GM21367 (cell line): ENCODE measurements at regions not wholly inside any gene's neighbourhood (a gene's known extent, or its start where the extent isn't known, plus 50 kb on each side); places are given as distances from the start of the nearest gene placed in this dataset.

Experiments
- ATAC-seq: cut with Tn5 transposase; IDR thresholded peaks from one replicate; pipeline ENCODE4 v1.9.1; 2021; ENCODE audit not compliant: unreplicated experiment

DNA sequence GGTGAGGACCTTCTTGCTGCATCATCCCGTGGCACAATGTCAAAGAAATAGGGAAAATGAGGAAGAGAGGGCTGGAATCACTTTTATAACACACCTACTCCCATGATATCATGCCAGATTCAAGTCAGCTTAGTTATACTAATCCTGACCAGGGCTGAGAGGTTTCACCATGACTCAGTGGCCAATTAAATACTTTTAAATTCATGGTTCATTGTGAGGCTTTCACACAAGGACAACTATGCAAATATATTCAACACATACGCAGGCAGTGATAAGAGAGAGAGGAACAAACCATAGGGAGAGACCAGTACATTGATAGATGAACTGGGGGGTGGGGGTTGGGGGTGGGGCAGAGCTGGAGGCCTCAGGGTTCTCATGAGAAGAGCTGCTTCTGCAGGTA lies 313.1 kb downstream of the LRFN2 start:
- no peak for ATAC-seq

DNA sequence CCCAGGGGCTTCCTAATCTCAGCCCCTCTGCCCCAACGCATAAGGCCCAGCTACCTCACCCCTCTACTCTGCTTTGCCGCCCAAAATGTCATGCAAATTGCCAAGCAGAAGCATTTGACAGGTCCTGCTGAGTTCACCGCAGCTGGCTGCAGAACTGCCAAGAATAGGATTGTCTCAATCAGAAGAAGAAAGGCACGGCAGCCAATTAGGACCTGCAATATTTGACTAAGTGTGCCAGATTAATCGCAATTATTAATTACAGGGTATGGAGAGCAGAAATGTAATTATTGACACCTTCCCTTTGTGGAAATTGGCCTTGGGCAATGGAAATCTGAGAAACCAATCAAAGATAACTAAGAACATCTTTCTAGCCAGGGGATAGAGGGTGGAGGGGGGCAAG lies 318.6 kb downstream of the LRFN2 start:
- ATAC-seq: no peak

DNA sequence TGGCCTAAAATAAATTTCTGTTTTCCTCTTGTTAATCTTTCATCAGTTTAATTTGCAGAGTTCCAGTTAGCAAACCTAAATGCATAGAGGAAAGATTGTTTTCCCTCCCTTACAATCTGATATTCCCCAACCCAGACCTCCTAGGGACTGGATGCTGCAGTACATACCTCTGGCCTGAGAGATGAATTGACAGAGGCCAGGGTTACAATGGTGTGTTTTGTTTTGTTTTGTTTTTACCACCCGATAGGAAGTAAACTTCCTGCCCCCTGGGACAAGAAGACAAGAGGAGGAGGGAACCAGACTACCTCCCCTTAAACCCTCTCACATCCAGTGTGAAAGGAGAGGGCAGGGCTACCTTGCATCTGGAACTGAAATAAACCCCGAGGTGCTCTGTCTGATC lies 319.0 kb downstream of the LRFN2 start:
- no peak for ATAC-seq

DNA sequence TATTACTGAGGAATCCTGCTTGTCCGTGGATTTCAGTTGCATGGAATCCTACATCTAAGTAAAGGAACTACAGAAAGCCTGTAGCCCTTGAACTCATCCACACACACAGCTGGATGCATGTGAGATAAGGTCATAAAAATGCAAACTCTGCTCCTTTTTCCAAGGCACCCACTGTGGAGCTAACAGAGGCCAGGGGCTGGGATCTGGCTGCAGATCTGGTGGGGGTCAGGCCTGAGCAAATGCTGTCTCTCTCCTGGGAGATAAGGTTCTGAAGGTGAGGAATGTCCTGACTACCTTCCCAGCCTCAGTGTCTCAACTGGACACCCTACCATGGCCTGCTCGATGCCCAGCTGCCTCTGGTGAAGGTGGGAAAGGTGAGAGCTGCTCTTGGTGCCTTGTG lies 321.5 kb downstream of the LRFN2 start:
- ATAC-seq: no peak

DNA sequence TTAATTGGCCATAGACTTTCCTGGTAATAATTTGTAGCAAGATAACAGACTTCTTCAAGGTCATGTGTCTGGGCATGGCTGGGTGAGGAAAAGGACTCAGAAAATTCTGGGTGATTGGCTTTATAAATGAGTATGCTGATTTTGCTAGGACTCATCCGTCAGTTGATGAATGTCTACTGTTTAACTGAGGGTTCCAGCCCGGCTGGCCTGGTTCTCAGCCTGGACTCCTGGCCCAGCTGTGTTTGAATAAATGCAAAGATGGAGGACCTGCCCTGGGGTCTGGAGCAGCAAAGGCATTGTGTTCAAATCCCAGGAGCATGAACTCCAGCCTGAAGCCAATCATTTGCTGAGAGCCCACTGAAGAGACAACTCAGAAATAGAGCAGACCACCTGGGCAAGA lies 323.2 kb downstream of the LRFN2 start:
- ATAC-seq: no peak

DNA sequence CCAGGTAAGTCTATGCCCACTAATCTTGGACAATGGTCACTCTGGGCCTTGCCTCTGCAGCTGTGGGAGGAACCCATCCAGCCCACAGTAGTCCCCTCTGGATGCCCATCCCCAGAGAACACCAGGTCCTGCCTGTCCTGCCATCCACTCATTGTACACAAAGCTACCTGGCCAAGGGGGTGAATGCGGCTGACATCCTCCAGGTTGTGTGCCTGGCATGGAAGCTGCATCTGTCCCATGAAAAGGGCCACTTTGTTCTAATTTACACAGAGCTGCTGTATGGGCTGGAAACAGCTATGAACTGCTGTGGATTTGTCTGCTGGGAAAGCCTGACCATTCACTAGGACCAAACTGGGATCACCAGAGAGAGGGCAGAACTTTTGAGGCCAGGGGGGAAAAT lies 324.8 kb downstream of the LRFN2 start:
- no peak for ATAC-seq

DNA sequence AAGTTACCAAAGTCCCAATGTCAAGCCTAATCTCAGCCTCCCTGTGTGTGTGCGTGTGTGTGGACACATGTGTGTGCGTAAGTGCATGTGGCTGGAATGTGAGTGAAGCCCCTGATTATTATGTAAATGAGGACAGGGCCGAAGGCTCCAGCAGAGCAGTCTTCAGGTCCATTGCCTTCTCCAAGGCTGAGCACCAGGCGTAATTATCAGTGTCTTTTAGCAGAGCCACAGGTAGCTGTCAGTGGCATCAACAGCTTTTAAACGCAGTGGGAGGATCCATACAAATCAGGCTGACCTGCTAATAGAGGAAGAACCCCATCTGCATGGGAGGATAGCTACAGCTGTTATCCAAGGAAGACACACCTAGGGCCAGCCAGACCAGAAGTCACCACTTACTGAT lies 324.3 kb upstream of the MOCS1 start:
- ATAC-seq: no peak

DNA sequence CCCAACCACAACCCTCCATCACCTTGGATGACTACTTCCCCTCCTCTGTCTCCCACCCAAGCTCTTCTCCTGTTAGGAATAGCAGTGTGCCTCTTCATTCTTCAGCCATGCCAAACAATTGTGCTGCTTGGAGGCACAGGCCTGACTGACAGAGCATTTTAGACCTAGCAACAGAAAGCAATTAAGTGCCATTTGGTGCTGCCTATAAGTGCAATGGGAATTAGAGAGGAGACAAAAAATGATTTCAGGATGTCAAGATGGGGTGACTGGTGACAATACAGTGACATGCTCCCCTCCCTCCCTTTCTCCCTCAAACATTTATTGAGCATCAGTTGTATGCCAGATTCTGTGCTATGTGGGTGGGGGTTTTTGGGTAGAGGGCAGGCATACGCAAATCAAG lies 322.6 kb upstream of the MOCS1 start:
- no peak for ATAC-seq

DNA sequence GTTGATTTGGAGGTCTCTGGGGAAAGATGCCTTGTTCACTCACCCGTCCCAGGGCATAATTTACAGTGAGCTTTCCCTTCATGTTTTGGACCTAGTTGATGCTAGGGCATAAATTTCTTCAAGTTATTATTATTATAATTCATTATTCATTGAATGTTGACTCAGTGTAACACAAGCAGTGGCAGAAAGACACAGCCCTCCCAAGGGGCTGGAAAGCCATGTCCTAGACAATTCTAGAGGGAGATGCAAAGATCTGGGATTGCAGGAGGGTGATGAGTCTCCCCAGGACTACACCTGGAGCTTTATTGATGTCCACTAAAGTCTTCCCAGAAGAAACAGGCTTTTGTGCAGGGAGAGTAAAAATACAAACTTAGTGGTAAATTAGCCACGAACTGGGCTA lies 322.0 kb upstream of the MOCS1 start:
- no peak for ATAC-seq

DNA sequence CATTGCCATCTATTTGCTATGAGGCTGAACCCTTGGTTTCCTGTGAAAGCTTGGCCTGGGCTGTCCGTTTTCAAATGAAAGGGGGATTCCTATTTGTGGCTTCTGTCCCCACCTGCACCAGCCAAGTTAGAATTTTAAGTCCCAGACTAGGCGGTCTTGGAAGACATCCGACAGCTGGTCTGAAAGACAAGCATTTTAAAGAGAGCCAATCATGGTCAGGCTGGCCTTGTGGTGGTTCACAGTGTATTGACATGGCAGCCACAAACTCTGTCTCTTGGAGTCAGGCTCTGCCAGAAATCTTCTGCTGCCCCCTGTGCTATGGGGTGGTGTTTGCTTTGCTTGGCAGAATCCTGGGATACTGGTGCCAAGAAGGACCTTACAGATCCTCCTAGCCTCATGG lies 319.2 kb upstream of the MOCS1 start:
- no peak for ATAC-seq

DNA sequence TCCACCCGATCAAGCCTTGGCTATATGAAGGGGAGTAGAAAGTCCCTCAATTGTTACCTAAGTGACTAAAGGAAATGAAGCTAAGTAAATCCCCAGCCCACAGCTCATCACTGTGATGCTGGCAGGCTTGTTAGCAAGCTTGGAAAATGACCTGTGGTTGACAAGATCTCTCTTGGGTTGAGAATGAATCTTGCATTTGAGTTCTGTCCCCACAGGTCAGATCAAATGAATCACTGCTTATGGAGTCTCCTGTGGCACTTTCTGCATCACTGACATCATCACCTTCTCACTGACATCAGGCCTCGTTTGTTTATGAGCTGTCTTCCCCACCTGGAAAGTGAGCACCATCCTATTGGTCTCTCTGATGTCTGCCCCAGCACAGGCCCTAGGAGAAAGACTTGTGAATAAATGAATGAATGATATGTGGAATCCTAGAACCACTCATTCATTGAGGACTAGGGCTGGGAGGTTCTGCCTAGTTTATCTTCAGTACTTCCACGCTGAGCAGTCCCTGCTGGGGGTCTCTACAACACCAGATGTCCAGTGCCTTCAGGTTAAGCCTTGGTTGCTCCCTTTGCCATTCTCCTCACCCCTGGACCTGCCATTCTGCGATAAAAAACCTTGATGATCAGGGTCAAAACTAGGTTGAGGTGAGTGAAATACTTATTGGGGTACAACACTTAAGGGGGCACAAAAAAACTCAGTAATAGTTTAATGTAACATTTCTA lies 318.4 kb upstream of the MOCS1 start:
- no peak for ATAC-seq

DNA sequence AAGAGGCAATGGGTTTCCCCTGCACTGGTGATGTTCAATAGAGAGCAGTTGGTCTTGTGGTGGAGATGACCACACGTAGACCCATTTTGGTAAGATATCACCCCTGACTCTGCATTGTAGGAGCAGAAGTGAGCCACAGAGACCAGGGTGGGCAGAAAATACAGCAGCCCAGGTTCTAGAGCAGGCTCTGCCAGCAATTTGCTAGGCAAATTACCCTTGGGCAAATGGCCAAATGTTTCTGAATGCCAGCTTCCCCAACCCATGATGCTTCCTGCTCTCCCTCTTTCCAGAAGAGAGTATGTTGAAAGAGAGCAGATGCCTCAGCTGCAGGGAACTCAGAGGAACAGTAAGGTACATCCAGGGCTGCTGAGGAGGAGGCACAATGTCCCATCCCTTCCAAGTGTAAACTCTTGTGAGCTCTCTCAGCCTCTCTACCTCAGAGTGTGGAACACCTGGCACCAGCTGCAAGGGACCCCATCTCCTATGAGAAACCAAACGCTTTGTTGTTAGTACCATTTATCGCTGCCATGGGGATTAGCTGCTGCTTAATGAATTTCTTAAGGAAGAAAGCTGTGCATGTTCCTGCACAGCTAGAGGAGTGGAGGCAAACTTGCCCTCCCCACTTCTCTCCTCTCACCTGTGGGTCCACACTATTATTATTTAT lies 317.5 kb upstream of the MOCS1 start:
- no peak for ATAC-seq

DNA sequence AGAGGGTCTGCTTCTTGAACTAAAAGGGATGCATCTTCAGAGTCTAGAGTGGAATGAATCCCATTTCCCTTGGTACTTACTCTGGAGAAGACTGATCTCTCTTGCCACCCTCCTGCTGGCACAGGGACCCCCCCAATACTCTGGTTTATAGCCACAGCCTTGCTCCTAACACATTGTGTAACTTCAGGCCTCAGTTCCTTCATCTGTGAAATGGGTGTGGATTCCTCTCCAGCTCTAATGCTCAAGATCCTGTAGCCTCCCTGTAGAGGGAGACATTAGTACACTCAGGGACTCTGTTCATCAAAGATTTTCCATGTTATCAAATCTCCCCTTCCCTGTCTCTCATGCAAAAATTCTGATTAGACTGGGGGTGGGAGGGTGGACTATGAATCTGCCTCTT lies 315.7 kb upstream of the MOCS1 start:
- no peak for ATAC-seq

DNA sequence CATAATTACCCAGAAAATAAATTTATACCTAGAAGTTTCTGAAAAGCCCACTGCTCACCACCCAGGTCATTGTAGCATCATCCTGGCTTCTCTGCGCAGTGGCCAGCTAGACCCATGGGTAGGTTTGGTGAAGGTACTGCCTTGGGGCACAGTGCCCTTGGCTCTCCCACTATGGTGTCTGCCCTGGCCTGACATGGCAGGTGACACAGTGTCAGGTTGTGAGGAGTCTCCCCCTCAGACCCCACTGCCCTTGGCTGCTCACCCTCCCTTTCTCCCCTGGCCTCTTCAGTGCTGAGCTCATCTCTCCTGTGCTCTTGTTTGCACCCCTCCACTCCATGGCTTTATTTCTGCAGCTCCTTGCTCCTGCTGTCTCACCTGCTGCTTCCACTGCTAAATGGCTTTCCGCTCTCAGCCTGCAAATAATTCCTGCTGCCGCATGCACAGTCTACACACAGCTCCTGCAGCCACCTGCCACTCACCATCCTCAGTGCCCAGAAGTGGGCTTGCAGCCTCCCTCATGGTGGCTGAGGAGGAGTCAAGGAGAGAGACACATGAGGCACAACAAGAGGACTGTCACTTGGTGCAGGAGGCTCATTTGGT lies 313.4 kb upstream of the MOCS1 start:
- no peak for ATAC-seq

DNA sequence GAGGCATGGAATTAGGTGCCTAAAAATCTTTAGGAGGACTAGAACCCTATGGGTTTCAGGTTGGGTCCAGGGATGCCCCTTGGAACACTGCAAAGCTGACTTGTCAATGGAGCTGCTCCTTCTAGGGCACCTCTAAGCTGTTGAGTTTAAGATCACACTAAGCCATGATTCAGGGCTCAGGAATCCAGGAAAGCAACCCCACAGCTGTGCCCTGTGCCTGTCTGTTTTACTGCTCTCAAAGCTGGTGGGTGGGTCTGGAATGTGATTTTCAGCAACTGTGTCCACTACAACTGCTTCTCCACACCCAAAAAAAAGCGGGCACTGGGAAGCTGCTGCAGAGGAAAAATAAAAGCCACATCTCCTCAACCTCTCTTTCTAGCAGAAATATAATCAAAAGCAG lies 310.4 kb upstream of the MOCS1 start:
- ATAC-seq: no peak

DNA sequence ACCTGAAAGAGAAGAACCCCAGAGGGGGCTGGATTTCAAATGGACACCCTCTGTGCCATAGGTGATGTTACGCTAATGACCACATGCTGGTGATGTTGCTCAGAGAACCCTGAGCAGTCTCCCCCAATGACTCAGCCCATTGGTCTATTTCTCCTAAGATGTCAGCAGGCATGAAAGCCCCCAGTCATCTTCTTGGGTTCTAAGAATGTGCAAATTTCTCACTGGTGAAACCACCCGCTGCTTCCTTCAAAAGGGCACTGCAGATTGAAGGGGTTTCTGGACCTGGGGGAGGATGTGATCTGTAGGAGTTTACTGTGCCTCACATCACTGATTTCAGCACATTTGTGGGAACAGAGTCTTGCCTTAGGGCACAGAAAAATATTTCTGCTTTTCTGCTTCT lies 298.4 kb upstream of the MOCS1 start:
- no peak for ATAC-seq

DNA sequence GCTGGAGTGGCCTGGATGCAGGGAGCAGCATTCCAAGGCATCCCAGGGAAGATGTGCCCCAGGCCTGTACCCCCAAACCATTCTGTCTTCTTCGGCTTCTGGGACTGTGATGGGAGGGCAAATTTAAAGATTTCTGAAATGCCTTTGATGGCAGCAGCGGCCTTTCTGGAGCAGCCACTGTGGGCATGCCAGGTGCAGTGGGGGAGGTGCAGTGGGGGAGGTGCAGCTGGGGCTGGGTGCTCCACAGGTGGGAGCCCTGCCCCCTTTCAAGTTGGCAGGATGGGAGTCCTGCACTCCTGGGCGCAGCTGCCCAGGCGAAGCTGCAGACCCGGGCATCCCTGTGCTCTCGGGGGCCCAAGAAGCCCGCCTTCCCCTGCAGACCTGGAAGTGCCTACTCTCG lies 293.5 kb upstream of the MOCS1 start:
- no peak for ATAC-seq

DNA sequence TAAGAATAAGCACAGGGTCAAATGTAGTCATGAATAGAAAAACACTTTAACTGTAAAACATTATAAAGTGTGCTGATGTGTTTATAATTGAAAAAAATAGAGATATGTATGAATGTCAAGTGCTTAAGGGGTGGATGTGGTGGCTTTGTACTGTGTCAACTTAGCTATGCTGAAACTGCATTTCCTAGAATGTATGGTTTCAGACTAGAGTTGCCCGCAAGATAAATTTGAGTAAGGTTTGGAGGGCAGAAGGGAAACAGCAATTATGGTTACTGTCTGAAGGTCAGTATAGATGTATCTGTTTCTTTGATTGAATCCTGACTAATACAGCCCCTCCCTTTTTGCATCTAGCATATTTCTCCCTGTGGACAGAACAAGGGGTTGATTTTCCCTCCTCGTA lies 288.1 kb upstream of the MOCS1 start:
- no peak for ATAC-seq

DNA sequence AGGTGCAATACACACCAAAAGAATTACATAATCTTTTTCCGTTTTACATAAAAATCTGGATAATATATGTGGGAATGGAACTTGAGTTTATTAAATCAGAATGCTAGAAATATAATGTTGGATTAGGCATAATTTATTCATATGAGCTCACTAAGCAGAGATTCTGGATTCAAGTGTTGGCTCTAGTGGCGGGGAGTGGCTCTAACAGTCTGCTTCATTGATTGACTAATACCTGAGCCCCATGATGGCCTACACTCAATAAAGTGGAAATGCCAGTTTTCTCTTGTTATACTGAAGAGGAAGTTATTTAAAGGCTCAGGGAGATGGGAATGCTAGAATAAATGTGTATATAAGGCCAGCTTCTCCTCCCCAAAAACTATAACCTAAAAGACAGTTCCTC lies 285.5 kb upstream of the MOCS1 start:
- ATAC-seq: no peak

DNA sequence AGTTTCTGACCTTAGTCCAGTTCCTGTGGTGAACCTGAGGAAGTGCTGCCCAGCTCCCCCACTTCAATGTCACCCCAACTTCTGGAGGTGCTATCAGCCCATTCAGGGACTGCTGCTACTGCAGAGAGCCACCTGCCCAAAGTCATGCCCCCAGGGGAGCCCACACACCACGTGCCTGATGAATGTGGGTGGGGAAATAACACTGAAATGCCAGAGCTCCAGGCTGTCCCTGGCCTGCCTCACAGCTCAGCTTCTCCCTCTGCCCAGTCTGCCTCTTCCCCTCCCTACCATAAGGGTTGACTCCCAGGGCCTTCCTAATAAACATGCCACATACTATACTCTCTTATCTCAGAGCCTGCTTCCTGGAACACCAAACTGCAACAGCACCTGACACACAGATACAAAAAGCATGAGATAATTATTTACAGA lies 276.4 kb upstream of the MOCS1 start:
- no peak for ATAC-seq

DNA sequence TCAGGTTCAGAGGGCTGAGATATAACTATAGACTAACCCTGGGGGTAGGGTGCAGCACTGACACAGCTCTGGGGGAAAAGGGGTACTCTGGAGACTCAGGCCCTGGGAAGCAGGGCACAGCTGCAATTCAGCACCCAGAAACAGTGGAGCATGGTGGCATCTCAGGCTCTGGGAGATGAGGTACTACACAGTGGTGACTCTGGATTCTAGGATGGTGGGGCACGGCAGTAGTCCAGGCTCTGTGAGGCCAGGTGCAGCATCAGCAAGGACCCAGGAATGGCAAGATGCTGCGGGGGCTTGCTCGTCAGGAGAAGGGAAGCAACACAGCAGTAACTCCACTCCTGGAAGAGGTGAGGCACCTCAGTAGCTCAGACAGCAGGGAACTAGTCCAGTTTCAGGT lies 271.5 kb upstream of the MOCS1 start:
- ATAC-seq: no peak

DNA sequence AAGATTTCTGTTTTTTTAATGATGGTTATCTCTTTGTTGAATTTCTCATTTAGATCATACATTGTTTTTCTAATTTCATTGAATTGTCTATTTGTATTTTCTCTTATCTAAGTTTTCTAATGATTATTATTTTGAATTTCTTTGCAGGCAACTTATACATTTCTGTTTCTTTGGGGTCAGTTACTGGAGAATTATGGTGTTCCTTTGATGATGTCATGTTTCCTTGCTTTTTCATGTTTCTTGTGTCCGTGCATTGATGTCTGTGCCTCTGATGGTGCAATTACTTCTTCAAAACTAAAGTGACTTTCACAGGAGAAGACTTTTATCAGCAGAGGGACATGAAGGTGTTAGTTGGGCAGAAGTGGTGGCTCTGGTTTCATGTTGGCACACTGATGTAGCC lies 270.7 kb upstream of the MOCS1 start:
- ATAC-seq: no peak

DNA sequence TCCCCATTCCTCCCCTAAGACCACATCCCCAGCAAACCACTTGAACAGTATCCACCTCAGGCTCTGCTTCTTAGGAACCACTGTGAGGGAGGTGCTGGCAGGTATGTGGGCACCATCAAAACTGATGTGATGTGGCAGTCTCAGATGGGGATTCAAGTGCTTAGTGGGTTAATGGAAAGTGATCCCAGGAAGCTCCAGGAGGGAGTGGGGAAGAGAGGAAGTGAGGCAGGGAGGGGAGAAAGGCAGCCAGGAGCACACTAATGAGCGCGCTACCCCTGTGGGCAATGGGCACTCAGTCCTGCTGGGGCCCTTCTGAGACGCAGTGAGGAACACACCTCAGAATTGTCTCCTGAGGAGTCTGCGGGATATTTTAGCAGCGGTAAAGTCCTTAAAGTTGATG lies 263.1 kb upstream of the MOCS1 start:
- no peak for ATAC-seq
